Cardiac fibroblast (primary cell): ENCODE measurements at regions not wholly inside any gene's neighbourhood (a gene's known extent, or its start where the extent isn't known, plus 50 kb on each side); places are given as distances from the start of the nearest gene placed in this dataset.
"Not testable (repeated sequence)": the region's sequence is repeated elsewhere in the genome, so short reads cannot be mapped to it uniquely, and the experiment has no call there.

ENCODE experiments used
- DNase-seq, 2 donors: peaks; one replicate each; pipeline versions ENCODE4 v3.0.0 to v3.0.0-alpha.2; 2010; ENCODE audit warnings: low read depth in 2 of 2
- H3K4me3 ChIP-seq, 2 donors: replicated peaks in 1 of 2; 1 replicate in 1 of 2; 2 replicates in 1 of 2; pipeline ENCODE4 v1.5.1; 2011; ENCODE audit warnings: low read depth in 2 of 2, low read length in 2 of 2, mild to moderate bottlenecking in 2 of 2, moderate library complexity in 1 of 2
- CTCF ChIP-seq: IDR thresholded peaks from one replicate; pipeline ENCODE4 v1.5.1; 2011; ENCODE audit warnings: low read depth, mild to moderate bottlenecking, low read length, inconsistent platforms

- no peak for DNase-seq
- no peak for TF ChIP-seq CTCF
- H3K4me3 ChIP-seq: no peak overlapping the region
Measured at GRCh38 chr9:102941868-102942267, 53.3 kb upstream of the CYLC2 start.

- no peak overlapping the region for H3K4me3 ChIP-seq
- TF ChIP-seq CTCF: no peak
- no peak for DNase-seq
Measured at GRCh38 chr9:102922526-102922925, 72.6 kb upstream of the CYLC2 start.

GRCh38 chr9:102911185-102911584 is 83.9 kb upstream of the CYLC2 start:
- no peak for DNase-seq
- no peak overlapping the region for H3K4me3 ChIP-seq
- TF ChIP-seq CTCF: no peak

GRCh38 chr9:102905795-102906194 is 89.3 kb upstream of the CYLC2 start:
- not testable (repeated sequence) for H3K4me3 ChIP-seq, DNase-seq

- TF ChIP-seq CTCF: no peak
- no peak overlapping the region for H3K4me3 ChIP-seq
- DNase-seq: no peak
Measured at GRCh38 chr9:102892025-102892424, 103.1 kb upstream of the CYLC2 start.

- not testable (repeated sequence) for DNase-seq, H3K4me3 ChIP-seq
Measured at GRCh38 chr9:102888747-102889146, 106.4 kb upstream of the CYLC2 start.

GRCh38 chr9:102875687-102876086 is 119.4 kb upstream of the CYLC2 start:
- no peak for TF ChIP-seq CTCF
- H3K4me3 ChIP-seq: no peak overlapping the region
- DNase-seq: no peak

- TF ChIP-seq CTCF: no peak
- no peak overlapping the region for H3K4me3 ChIP-seq
- peak; percentile 13 to 75 for DNase-seq
Measured at GRCh38 chr9:102867488-102867887, 127.6 kb upstream of the CYLC2 start.
